GM06990 (cell line): ENCODE measurements at regions not wholly inside any gene's neighbourhood (a gene's known extent, or its start where the extent isn't known, plus 50 kb on each side); places are given as distances from the start of the nearest gene placed in this dataset.

Experiments
- DNase-seq: peaks from one replicate; pipeline ENCODE4 v3.0.0-alpha.2; 2011; ENCODE audit not compliant: insufficient read length; ENCODE audit errors: extremely low read depth
- H3K27me3 ChIP-seq: replicated peaks from 2 replicates; pipeline ENCODE4 v1.6.0; 2011; ENCODE audit warnings: low read length; ENCODE audit not compliant: control insufficient read depth, insufficient read depth
- H3K36me3 ChIP-seq: 2 replicates; pipeline ENCODE4 v1.5.1; 2011; ENCODE audit warnings: low read length; ENCODE audit not compliant: control insufficient read depth, insufficient read depth
- H3K4me3 ChIP-seq: replicated peaks from 2 replicates; pipeline ENCODE4 v1.5.1; 2011; ENCODE audit warnings: low read depth, mild to moderate bottlenecking, control low read depth, low read length
- TF ChIP-seq, protein P1 (sequence below): IDR thresholded peaks from 2 replicates; pipeline ENCODE4 v1.5.1; 2011; ENCODE audit warnings: low read length, control low read depth, mild to moderate bottlenecking, inconsistent platforms; ENCODE audit not compliant: insufficient read depth, poor library complexity, severe bottlenecking

DNA sequence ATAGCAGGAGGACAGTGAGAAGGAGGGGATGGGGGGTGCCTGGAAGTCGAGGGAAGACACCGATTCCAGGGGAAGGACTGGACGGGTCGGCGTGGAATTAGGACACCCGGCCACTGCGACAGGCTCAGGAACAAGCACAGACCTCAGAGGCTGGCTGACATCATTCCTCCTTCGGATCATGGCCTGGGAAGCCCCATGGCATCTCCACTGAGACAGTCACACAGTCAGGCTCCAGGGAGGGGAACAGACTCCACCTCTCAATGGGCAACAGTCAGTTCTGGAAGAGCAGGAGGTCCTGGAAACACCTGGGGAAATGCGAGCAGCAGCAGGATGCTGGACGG lies 67.9 kb upstream of the FBRSL1 start:
- Histone ChIP-seq H3K4me3 (no peak overlapping the region), H3K36me3 (no peaks in the 10 kb centered on the region), H3K27me3 (no peaks in the 10 kb centered on the region; the same call in 1 of the 2 replicates)
- TF ChIP-seq, protein P1, sequence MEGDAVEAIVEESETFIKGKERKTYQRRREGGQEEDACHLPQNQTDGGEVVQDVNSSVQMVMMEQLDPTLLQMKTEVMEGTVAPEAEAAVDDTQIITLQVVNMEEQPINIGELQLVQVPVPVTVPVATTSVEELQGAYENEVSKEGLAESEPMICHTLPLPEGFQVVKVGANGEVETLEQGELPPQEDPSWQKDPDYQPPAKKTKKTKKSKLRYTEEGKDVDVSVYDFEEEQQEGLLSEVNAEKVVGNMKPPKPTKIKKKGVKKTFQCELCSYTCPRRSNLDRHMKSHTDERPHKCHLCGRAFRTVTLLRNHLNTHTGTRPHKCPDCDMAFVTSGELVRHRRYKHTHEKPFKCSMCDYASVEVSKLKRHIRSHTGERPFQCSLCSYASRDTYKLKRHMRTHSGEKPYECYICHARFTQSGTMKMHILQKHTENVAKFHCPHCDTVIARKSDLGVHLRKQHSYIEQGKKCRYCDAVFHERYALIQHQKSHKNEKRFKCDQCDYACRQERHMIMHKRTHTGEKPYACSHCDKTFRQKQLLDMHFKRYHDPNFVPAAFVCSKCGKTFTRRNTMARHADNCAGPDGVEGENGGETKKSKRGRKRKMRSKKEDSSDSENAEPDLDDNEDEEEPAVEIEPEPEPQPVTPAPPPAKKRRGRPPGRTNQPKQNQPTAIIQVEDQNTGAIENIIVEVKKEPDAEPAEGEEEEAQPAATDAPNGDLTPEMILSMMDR = no peak
- no peak for DNase-seq

DNA sequence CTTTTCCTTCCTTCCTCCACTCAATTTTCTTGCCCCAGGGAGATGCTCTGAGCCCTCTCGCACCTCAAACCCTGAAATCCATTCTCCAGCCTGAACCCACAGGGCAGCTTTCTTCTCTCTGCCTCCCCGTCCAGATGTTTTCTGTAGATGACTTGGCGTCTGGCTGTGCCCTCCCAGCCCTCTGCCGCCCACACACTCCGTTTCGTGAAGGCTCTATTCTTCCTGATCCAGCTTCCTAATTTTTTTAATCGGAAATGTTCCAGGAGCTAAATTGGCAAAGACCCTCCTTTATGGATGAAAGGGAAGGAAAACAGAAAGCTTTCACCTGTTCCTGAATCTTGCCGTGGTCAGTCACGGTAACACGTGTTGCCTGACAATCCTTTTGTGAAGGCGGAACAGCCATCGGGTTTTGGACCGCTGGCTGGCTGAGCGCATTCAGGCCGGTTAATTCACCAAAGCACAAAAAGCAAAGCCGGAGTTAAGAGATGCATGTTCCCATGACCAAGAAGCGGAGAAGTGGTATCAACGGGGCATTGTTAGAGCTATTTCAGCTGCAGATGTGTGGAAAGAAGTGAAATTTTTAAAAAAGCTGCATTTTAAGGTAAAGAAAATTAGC lies 70.2 kb upstream of the FBRSL1 start:
- no peaks in the 10 kb centered on the region for H3K36me3 ChIP-seq
- no peak overlapping the region for H3K4me3 ChIP-seq
- TF ChIP-seq, protein P1 = no peak
- no peak for DNase-seq
- H3K27me3 ChIP-seq = no peaks in the 10 kb centered on the region; the same call in 1 of the 2 replicates

DNA sequence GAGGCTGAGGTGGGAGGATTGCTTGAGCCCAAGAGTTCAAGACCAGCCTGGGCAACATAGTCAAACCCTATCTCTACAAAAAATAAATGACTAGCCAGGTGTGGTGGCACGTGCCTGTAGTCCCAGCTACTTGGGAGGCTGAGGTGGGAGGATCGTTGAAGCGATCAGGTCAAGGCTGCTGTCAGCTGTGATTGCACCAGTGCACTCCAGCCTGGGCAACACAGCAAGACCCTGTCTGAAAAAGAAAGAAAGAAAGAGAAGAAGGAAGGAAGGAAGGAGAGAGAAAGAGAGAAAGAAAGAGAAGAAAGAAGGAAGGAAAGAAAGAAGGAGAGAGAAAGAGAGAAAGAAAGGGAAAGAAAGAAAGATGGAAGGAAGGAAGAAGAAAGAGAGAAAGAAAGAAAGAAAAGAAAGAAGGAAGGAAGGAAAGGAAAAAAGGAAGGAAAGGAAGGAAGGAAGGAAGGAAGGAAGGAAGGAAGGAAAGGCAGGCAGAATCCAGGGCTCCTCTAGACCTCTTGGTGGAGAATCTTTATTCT lies 71.5 kb upstream of the FBRSL1 start:
- no peak for DNase-seq
- Histone ChIP-seq H3K36me3 (no peaks in the 10 kb centered on the region), H3K27me3 (no peaks in the 10 kb centered on the region), H3K4me3 (no peak overlapping the region)
- TF ChIP-seq, protein P1 = no peak

GRCh38 chr12:132417741-132418140 lies 72.2 kb upstream of the FBRSL1 start:
- Histone ChIP-seq H3K4me3 (no peak overlapping the region), H3K27me3 (no peaks in the 10 kb centered on the region), H3K36me3 (no peaks in the 10 kb centered on the region)
- DNase-seq = no peak
- TF ChIP-seq, protein P1 = no peak

DNA sequence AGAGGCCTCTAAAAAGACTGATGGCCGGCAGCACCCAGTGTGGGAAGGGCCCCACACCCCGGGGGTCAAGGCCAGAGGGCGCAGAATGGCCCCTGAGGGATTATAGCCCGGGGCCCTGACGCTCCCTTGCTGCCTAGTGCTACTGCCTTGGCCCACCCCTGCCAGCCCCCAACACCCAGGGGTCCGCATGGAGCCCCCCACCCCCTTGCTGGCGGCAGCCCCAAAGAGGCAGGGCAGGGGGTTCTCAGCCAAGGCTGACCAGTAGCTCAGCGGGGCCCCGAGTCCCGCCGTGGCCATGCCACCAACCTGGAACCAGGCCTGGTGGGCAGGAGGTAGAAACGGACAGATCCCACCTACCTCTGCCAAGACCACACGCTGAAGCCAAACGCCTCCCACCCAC lies 73.1 kb upstream of the FBRSL1 start:
- Histone ChIP-seq H3K27me3 (no peaks in the 10 kb centered on the region), H3K36me3 (no peaks in the 10 kb centered on the region), H3K4me3 (no peak overlapping the region)
- no peak for DNase-seq
- TF ChIP-seq, protein P1 = no peak
